Lower leg skin (tissue), 4 donors: ENCODE measurements at regions not wholly inside any gene's neighbourhood (a gene's known extent, or its start where the extent isn't known, plus 50 kb on each side); places are given as distances from the start of the nearest gene placed in this dataset.
"Not testable (repeated sequence)": the region's sequence is repeated elsewhere in the genome, so short reads cannot be mapped to it uniquely, and the experiment has no call there.

ENCODE experiments used
- DNase-seq, 2 donors: peaks; one replicate each; pipeline ENCODE4 v3.0.0-alpha.2; 2019; ENCODE audit warnings: low spot score in 2 of 2
- H3K4me3 ChIP-seq: fragments of 200-600 bp; sonication (generic); 2 replicates; pipeline ENCODE4 v1.5.1; 2017; ENCODE audit warnings: mild to moderate bottlenecking, low read depth; ENCODE audit not compliant: poor library complexity, severe bottlenecking
- CTCF ChIP-seq, 3 donors: fragments of 450-650 bp; IDR thresholded peaks; one replicate each; pipeline ENCODE4 v1.5.1; 2016; ENCODE audit warnings: antibody characterized with exemption in 3 of 3, mild to moderate bottlenecking in 3 of 3, moderate library complexity in 2 of 3
- POLR2A ChIP-seq, 2 donors: fragments of 450-650 bp; IDR thresholded peaks; one replicate each; pipeline ENCODE4 v1.6.1; 2016 to 2017; ENCODE audit warnings: antibody characterized with exemption in 2 of 2, mild to moderate bottlenecking in 1 of 2, moderate library complexity in 1 of 2
- WGBS, 2 donors: methylation state at CpG; one replicate each; pipeline ENCODE4 v1.1.5; 2018; 5-methylcytosine and 5-hydroxymethylcytosine counted together
- intact Hi-C: fragments of 100-400 bp; cut with DNase I; formaldehyde crosslinking; loops from one replicate; pipeline ENCODE4 v1.15.0; 2023; ENCODE audit warnings: low total_unique reads

- intact Hi-C loops = no loop called here
- 59 to 61% methylated on average over 8 of the region's 8 CpGs for WGBS, 2 donors
- DNase-seq = no peak
- H3K4me3 ChIP-seq = no peak overlapping the region
- no peak for TF ChIP-seq CTCF (IDR thresholded peaks at IDR 0.05)
- no peak for TF ChIP-seq POLR2A (IDR thresholded peaks at IDR 0.05)
Observed at GRCh38 chr5:98179791-98180755, 593.4 kb upstream of the RGMB start.

DNA sequence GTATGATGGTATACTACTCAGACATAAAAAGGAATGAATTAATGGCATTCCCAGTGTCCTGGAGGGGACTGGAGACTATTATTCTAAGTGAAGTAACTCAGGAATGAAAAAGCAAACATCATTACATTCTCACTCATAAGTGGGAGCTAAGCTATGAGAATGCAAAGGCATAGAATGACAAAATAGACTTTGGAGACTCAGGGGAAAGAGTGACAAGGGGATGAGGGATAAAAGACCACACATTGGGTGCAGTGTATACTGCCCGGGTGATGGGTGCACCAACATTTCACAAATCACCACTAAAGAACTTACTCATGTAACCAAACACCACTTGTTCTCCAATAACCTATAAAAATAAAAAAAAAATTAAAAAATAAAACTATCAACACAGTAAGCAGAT lies 587.3 kb upstream of the RGMB start:
- WGBS, 2 donors = 97 to 100% methylated on average over 1 of the region's 1 CpG
- no peak for TF ChIP-seq POLR2A (IDR thresholded peaks at IDR 0.05)
- TF ChIP-seq CTCF (IDR thresholded peaks at IDR 0.05) = no peak
- DNase-seq = no peak
- intact Hi-C loops = no loop called here
- H3K4me3 ChIP-seq = no peak overlapping the region

DNA sequence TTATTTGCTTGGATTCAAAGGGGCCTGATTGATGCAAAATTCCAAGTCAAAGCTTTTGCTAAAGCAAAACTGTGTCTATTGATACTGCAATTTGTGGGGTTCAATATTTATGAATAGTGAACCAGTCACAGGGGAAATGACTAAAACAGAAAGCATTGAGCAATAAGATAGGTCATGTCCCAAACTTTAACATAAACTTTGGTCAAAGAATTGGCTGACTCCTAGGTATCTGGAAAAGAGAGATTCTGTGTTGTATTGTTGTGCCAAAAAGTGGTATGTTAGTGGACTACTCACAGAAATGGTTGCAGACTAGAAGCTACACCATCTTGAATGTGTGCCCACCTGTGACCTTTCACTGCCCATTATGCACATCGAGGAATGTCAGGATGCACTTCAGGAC lies 585.5 kb upstream of the RGMB start:
- no peak overlapping the region for H3K4me3 ChIP-seq
- 85 to 88% methylated on average over 1 of the region's 1 CpG for WGBS, 2 donors
- intact Hi-C loops = no loop called here
- no peak for TF ChIP-seq POLR2A (IDR thresholded peaks at IDR 0.05)
- TF ChIP-seq CTCF (IDR thresholded peaks at IDR 0.05) = no peak
- no peak for DNase-seq

GRCh38 chr5:98190344-98190743 lies 583.1 kb upstream of the RGMB start:
- DNase-seq, H3K4me3 ChIP-seq, intact Hi-C loops: not testable (repeated sequence)
- WGBS, 2 donors = 91 to 96% methylated on average over 3 to 4 of the region's 4 CpGs

- no peak overlapping the region for H3K4me3 ChIP-seq
- WGBS, 2 donors = 41 to 42% methylated on average over 3 of the region's 3 CpGs
- intact Hi-C loops = no loop called here
- TF ChIP-seq POLR2A (IDR thresholded peaks at IDR 0.05) (no peak), CTCF (IDR thresholded peaks at IDR 0.05) (no peak)
- no peak for DNase-seq
Observed at GRCh38 chr5:98193921-98194760, 579.3 kb upstream of the RGMB start.
